Renal cortical epithelial cell (primary cell): ENCODE measurements at regions not wholly inside any gene's neighbourhood (a gene's known extent, or its start where the extent isn't known, plus 50 kb on each side); places are given as distances from the start of the nearest gene placed in this dataset.
A peak's percentile ranks its signal among the peaks of the same experiment; 100 is the strongest.

Source experiments
- DNase-seq: peaks from one replicate; pipeline ENCODE4 v3.0.0-alpha.2; 2011; ENCODE audit warnings: low read depth

DNA sequence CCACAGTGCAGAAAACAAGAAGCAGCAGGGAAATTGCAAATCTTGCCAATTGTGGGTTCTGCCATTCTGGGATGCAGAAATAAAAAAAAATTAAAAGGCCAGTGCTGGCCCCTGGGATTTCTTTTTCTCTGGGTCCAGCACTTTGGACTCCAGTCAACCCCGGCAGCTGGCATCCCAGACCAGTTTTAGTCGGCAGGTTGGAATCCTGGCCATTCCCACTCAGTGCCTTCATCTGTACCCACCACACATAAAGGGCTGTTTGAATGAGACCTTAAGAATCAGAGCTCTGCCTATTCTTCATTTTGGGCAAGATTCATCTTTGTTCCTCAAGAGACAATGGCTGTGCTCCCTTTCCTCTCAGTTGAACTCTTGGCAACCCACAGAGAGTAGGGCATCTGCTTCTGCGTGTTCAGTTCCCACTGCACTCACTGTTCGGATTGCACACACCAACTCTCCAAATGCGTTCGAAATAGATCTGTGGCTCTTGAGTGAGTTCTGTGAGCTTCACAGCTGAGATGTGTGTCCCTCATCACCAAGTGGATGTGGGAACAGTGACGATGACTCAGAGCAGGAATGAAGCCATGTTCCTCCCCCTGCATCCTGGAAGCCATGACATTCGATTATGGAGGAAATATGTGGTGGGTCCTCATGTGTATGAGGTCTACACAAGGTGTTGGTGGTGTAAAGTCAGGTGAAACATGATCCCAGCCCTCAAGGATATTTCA, 63.0 kb upstream of the EGFR start:
- no peak for DNase-seq

DNA sequence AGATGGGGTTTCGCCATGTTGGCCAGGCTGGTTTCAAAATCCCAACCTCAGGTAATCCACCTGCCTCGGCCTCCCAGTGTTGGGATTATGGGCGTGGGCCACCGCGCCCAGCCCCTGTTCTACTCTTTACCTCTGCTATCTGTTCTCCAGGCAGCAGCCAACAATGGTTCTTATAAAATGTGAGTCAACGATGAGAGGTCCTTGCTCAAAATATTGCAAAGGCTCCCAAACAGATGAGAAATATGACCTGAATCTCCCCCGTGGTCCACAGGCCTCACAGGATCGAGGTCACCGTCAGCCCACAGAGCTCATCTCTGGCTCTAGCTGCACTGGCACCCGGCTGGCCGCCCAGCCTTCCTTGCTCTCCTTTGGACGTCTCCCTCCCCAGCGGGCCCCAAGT, 62.0 kb upstream of the EGFR start:
- DNase-seq: no peak

DNA sequence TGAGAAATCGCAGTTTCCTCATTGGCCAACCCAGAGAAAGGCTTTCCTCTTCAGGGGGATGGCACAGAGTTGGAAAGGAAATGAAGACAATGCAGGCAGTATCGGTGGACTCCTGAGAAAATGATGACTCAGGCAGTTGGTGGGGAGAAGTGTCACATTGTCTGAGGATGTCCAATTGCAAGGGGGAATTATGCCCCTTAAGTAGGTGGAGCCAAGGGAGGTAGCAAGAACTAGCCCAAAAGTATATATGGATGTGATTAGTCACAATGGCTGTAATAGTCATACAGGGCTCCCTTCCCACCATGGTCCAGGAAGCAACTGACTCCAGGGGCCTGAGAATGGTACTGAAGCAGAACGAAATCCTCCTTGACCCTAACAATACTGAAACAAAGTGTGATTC, 58.3 kb upstream of the EGFR start:
- peak; percentile 94 for DNase-seq

GRCh38 chr7:54961391-54961790, 57.4 kb upstream of the EGFR start:
- no peak for DNase-seq

- DNase-seq: no peak
Measured at GRCh38 chr7:54963155-54963554, 55.7 kb upstream of the EGFR start.

GRCh38 chr7:54964136-54964535, 54.7 kb upstream of the EGFR start:
- DNase-seq: peak; percentile 41

- DNase-seq: peak; percentile 100
Measured at GRCh38 chr7:54967377-54967776, 51.4 kb upstream of the EGFR start.

- no peak for DNase-seq
Measured at GRCh38 chr7:54968018-54968417, 50.8 kb upstream of the EGFR start.
